Endothelial cell of umbilical vein (primary cell): ENCODE measurements at regions not wholly inside any gene's neighbourhood (a gene's known extent, or its start where the extent isn't known, plus 50 kb on each side); places are given as distances from the start of the nearest gene placed in this dataset.

ENCODE experiments used
- BruUV-seq: library from RNA; stranded (reverse); fragments of 400-500 nt; replicated peaks from 2 replicates; lab custom pipeline; 2021; lab: Mats Ljungman, UMichigan
- CTCF ChIA-PET: fragments of 300-600, 350-600 bp; sonication (Branson Sonifier 250); formaldehyde crosslinking; loops from one replicate; lab custom pipeline; 2021; ENCODE audit warnings: antibody characterized with exemption, inconsistent platforms; lab: Charles Lee
- POLR2A ChIA-PET: fragments of 300-600, 350-600 bp; sonication (Branson Sonifier 250); formaldehyde crosslinking; loops from one replicate; lab custom pipeline; 2021; ENCODE audit warnings: antibody characterized with exemption, inconsistent platforms; lab: Charles Lee
- DNase-seq: peaks from one replicate; pipeline ENCODE4 v3.0.0-alpha.2; 2011; ENCODE audit warnings: low read depth, low spot score
- FAIRE-seq: peaks from 2 replicates; lab custom pipeline; 2011; peaks lifted over from hg19 to GRCh38; lab: Jason Lieb, UNC
- H2AFZ ChIP-seq: 2 replicates; pipeline ENCODE4 v1.6.0; 2012; ENCODE audit warnings: low read depth, low read length, control low read depth, inconsistent platforms
- H3K27ac ChIP-seq: 2 replicates; pipeline ENCODE4 v1.5.1; 2011; ENCODE audit warnings: low read depth, mild to moderate bottlenecking, control low read depth, low read length, moderate library complexity; ENCODE audit not compliant: insufficient read depth
- H3K27me3 ChIP-seq, 2 experiments: 2 replicates each; pipeline versions ENCODE4 v1.6.0 to v1.6.1; 2011; ENCODE audit warnings: low read length in 2 of 2, mixed read lengths in 1 of 2; ENCODE audit not compliant: control insufficient read depth in 2 of 2, insufficient read depth in 2 of 2
- H3K36me3 ChIP-seq, 2 experiments: 2 replicates in 1 of 2; 3 replicates in 1 of 2; pipeline ENCODE4 v1.5.1; 2011; ENCODE audit warnings: low read length in 2 of 2, mild to moderate bottlenecking in 1 of 2, moderate library complexity in 1 of 2; ENCODE audit not compliant: control insufficient read depth in 2 of 2, insufficient read depth in 2 of 2; ENCODE audit errors: extremely low read depth in 1 of 2
- H3K4me1 ChIP-seq: 3 replicates; pipeline ENCODE4 v1.5.1; 2011; ENCODE audit warnings: mild to moderate bottlenecking, low read length; ENCODE audit not compliant: control insufficient read depth, insufficient read depth; ENCODE audit errors: extremely low read depth
- H3K4me2 ChIP-seq: 2 replicates; pipeline ENCODE4 v1.6.1; 2011; ENCODE audit warnings: low read length, control low read depth, mixed read lengths; ENCODE audit not compliant: insufficient read depth
- H3K4me3 ChIP-seq, 3 experiments: fragments of 200-600 bp in 1 of 3; sonication (generic), shearing (Covaris generic) in 1 of 3; replicated peaks in 1 of 3; 2 replicates each; pipeline ENCODE4 v1.5.1; 2011 to 2016; ENCODE audit warnings: control low read depth in 3 of 3, low read length in 3 of 3, mild to moderate bottlenecking in 2 of 3, inconsistent platforms in 1 of 3, low read depth in 1 of 3, moderate library complexity in 1 of 3; ENCODE audit not compliant: insufficient read depth in 1 of 3
- H3K79me2 ChIP-seq: 2 replicates; pipeline ENCODE4 v1.6.0; 2012; ENCODE audit warnings: low read length, inconsistent platforms; ENCODE audit not compliant: control insufficient read depth, insufficient read depth
- H3K9ac ChIP-seq: replicated peaks from 2 replicates; pipeline ENCODE3; 2011; ENCODE audit warnings: low read length, control low read depth; ENCODE audit not compliant: insufficient read depth; ENCODE audit errors: extremely low read depth
- H3K9me1 ChIP-seq: replicated peaks from 3 replicates; pipeline ENCODE4 v1.6.0; 2011; ENCODE audit warnings: mild to moderate bottlenecking, low read length; ENCODE audit not compliant: control insufficient read depth, insufficient read depth; ENCODE audit errors: extremely low read depth
- H3K9me3 ChIP-seq: replicated peaks from 2 replicates; pipeline ENCODE4 v1.5.1; 2012; ENCODE audit warnings: low read length, inconsistent platforms; ENCODE audit not compliant: control insufficient read depth, insufficient read depth
- H4K20me1 ChIP-seq: replicated peaks from 2 replicates; pipeline ENCODE3; 2011; ENCODE audit warnings: mild to moderate bottlenecking, low read length; ENCODE audit not compliant: control insufficient read depth, insufficient read depth; ENCODE audit errors: extremely low read depth
- CTCF ChIP-seq, 2 donors: IDR thresholded peaks; 1 replicate in 1 of 2; 2 replicates in 1 of 2; pipeline ENCODE4 v1.5.1; 2011; ENCODE audit warnings: low read length in 2 of 2, mild to moderate bottlenecking in 2 of 2, moderate library complexity in 2 of 2, control low read depth in 1 of 2, inconsistent platforms in 1 of 2, low read depth in 1 of 2; ENCODE audit not compliant: insufficient read depth in 1 of 2; ENCODE audit errors: extremely low read depth in 1 of 2
- EZH2 ChIP-seq: IDR thresholded peaks from 2 replicates; pipeline ENCODE4 v1.6.1; 2012; ENCODE audit warnings: borderline replicate concordance, low read depth, mild to moderate bottlenecking, moderate library complexity, low read length, inconsistent platforms; ENCODE audit not compliant: severe bottlenecking
- FOS ChIP-seq: IDR thresholded peaks from 2 replicates; pipeline ENCODE4 v1.6.1; 2011; ENCODE audit warnings: mild to moderate bottlenecking, low read length, moderate library complexity, borderline replicate concordance; ENCODE audit not compliant: insufficient read depth
- GATA2 ChIP-seq: IDR thresholded peaks from 2 replicates; pipeline ENCODE4 v1.7.0; 2011; ENCODE audit warnings: low read depth, mild to moderate bottlenecking, moderate library complexity, mixed read lengths, low read length; ENCODE audit not compliant: insufficient read length, insufficient read depth
- JUN ChIP-seq: IDR thresholded peaks from 2 replicates; pipeline ENCODE4 v1.6.1; 2011; ENCODE audit warnings: borderline replicate concordance, low read depth; ENCODE audit not compliant: insufficient read length, insufficient read depth
- MAX ChIP-seq: IDR thresholded peaks from 2 replicates; pipeline ENCODE4 v1.6.1; 2011; ENCODE audit not compliant: insufficient read depth, insufficient read length
- MYC ChIP-seq: IDR thresholded peaks from one replicate; pipeline ENCODE4 v1.6.1; 2011; ENCODE audit warnings: mild to moderate bottlenecking, low read depth, low read length
- POLR2AphosphoS5 ChIP-seq: IDR thresholded peaks from 2 replicates; pipeline ENCODE4 v1.6.1; 2012; ENCODE audit warnings: low read depth, mild to moderate bottlenecking, control low read depth, low read length, moderate library complexity; ENCODE audit not compliant: insufficient read depth
- dilution Hi-C: fragments of 300-500 bp; cut with MboI; formaldehyde crosslinking; loops from one replicate; pipeline ENCODE4 v1.15.0; 2019; ENCODE audit warnings: low sequenced_read_pairs; ENCODE audit not compliant: extremely low pct_ligation_motif_present
- intact Hi-C: fragments of 100-400 bp; cut with micrococcal nuclease; formaldehyde crosslinking; loops from one replicate; pipeline ENCODE4 v1.10.0; 2022

GRCh38 chr5:39534690-39535089 lies 109.9 kb upstream of the DAB2 start:
- no peak overlapping the region for H3K27ac ChIP-seq
- H3K9ac ChIP-seq, result no peak overlapping the region
- H4K20me1 ChIP-seq, result no peaks in the 10 kb centered on the region
- ChIA-PET POLR2A (interaction anchor here (0.9 to 2.1 kb wide), 3 partner anchors 8 to 110 kb away, joined by 3 to 7 read pairs (median 5); partner anchors contain the start of gene DAB2), CTCF (interaction anchor here (0.8 to 2.8 kb wide), 7 partner anchors 8 to 110 kb away, joined by 3 to 16 read pairs (median 5); partner anchors contain the start of gene DAB2)
- H3K9me1 ChIP-seq, result no peaks in the 10 kb centered on the region
- no peak overlapping the region for H3K4me3 ChIP-seq
- dilution Hi-C loops (loop anchor here (25.0 kb wide), 1 partner anchor 122 kb away; the partner anchor contains the start of gene DAB2), intact Hi-C loops (no loop called here)
- no TSS peak for BruUV-seq
- peaks cover 16% of the 10 kb centered on the region for H3K4me1 ChIP-seq
- no peaks in the 10 kb centered on the region for H3K9me3 ChIP-seq
- no peaks in the 10 kb centered on the region for H3K79me2 ChIP-seq
- H3K4me2 ChIP-seq, result no peak overlapping the region
- no peak for TF ChIP-seq GATA2
- TF ChIP-seq FOS, result no peak
- TF ChIP-seq MAX, result no peak
- no peak for TF ChIP-seq MYC
- TF ChIP-seq CTCF (IDR thresholded peaks at IDR 0.05; ENCODE audit: extremely low read depth in 1 of 2, insufficient read depth in 1 of 2, low read depth in 1 of 2, low read length in 2 of 2), result no peak
- no peak for TF ChIP-seq JUN
- no peak for TF ChIP-seq POLR2AphosphoS5
- TF ChIP-seq EZH2, result no peak
- peak; percentile 12 for FAIRE-seq
- H3K27me3 ChIP-seq, result no peaks in the 10 kb centered on the region
- H3K36me3 ChIP-seq, result no peaks in the 10 kb centered on the region
- peak overlapping the region; percentile 27 for H2AFZ ChIP-seq
- DNase-seq, result peak; percentile 72
